ENCODE measurements at regions not wholly inside any gene's neighbourhood (a gene's known extent, or its start where the extent isn't known, plus 50 kb on each side); places are given as distances from the start of the nearest gene placed in this dataset.

DNA sequence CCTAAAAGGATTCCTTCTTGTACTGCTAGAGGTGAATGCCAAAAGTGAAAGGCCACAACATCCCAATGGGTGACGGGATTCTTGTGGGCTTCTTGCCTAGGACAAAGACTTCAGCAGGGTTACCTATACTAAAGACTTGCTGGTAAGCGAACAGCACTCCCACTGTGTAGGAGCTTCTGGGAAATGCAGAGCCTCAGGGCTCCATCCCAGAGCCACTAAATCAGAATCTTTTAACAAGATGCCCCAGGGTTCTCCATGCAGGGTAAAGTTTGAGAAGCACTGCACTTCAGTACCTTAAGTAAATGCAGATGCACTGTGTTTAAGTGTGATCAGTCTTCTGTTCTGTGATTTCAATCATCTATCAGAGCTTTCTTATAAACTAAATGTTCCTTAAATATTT is 266.9 kb upstream of the KLF14 start:
- no peak for DNase-seq

- no peak for DNase-seq
These were observed 268.6 kb upstream of the KLF14 start for GRCh38 chr7:131002600-131002999.

GRCh38 chr7:131003634-131004033 is 269.6 kb upstream of the KLF14 start:
- no peak for DNase-seq

- DNase-seq, result no peak
These were observed 270.4 kb upstream of the KLF14 start for GRCh38 chr7:131004371-131004770.

GRCh38 chr7:131007439-131008330 is 273.7 kb upstream of the KLF14 start:
- DNase-seq, result no peak

DNA sequence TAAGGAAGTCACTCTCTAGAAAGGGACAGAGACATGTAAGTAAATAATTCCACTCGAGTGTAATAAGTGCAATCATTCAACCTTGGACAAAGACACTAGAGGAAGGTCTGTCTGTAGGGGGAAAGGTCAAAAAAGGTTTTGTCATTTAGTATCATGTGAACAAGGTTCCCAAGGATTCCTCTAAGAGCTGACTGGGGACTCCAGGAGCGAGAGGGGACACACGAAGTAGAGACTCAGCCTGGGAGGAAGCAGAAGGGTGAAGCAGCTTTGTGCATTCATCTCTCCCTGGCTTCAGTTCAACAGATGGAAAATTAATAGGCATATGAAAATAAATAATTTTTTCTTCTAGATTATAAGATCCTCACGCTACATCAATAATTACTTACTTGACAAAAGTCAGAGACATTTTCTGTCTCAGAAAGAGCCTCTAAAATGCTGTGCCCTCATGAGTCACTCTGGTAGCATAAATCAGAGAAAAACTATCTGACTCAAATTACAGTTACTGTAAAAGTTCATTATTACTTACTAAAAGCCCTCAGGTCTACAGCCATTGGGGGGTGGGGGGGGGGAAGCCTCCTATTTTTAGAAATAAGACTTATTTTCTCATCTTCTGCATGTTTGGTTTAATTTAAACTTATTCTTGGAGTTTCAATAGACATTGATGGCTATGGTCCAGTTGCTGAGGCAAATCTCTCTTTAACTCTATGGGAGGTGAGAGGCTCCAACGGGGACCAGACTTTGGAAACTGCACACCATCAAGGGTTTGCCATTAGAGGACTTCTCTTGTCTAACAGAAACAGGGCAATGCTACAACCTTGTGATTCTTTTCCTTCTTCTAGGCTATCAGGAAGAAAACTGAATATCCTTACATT is 275.1 kb upstream of the KLF14 start:
- DNase-seq, result no peak

- DNase-seq, result no peak
These were observed 276.2 kb upstream of the KLF14 start for GRCh38 chr7:131010029-131010716.

DNA sequence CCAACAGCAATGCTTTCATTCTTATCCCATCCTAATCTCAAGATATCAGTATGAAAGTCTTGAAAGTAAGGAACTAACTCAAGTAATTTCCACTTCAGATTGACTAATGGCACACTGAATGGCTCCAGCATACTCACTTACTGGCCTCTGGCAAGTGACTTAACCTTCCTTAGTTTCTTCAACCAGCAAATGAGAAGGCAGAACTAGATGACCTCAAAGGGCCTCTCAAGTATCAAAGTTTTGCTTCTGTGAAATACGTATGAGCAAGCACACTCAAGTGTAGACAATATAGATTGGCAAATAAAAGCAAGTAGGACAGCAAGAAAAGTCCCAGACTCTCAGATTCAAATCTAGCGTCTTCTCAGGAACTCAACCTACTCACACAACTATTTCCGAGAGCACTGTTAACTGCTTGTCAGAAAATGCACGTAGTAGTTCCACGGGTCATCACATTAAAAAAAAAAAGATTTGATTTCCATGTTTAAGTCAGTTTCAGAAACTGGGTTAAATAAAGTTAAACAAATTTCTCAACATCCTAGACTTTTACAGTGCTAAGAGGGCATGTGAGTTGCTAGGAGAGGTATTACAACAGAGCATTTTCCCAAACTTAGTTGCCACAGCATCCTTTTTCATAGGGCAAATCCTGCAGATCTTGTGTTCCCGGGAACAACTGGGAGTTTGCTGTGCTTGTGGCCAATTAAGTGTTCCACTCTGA is 276.9 kb upstream of the KLF14 start:
- DNase-seq, result no peak

GRCh38 chr7:131011432-131011742 is 277.4 kb upstream of the KLF14 start:
- DNase-seq, result no peak

- no peak for DNase-seq
These were observed 278.0 kb upstream of the KLF14 start for GRCh38 chr7:131011976-131012375.

DNA sequence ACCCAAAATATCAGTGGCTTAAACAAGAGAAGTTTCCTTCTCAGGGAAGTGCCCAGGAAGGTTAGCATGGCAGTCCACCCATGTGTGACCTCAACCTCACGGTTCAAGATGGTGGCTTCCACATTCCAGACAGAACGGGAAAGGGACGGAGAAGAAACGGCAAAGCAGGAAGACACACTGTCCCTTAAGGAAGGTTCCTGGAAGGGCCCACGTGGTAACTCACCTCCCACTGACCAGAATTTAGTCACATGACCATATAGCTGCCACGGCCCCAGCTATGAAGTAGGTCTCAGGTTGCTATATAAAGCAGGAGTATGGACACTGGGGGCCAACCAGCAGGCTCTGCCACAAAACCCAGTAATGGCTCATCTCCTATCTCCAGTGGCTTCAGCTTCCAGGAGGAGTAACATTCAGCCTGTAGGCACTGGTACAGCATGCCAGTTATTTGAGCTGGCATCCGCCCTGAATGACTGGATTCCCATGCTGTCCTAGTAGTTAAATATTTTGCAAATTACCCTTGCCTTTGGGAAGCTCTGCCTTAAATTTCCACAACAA is 278.5 kb upstream of the KLF14 start:
- DNase-seq, result no peak

DNA sequence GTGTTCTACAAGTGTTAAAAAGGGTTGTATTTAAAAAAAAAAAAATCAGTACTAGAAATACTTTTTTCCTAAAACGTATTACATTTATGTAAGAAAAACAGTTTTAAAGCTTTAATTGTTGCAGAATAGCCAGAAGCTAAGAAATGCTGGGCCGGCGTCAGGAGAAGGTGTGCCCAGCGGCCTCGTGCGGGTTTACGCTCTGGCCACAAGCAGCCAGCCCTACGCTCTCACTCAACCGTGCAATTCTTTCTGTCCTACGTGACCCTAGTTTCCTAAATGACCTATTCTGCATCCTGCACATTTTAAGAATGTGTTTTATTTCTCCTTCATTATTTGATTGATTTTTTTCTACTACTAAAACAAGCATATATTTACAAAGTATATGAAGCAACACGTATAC is 279.7 kb upstream of the KLF14 start:
- DNase-seq, result no peak

DNA sequence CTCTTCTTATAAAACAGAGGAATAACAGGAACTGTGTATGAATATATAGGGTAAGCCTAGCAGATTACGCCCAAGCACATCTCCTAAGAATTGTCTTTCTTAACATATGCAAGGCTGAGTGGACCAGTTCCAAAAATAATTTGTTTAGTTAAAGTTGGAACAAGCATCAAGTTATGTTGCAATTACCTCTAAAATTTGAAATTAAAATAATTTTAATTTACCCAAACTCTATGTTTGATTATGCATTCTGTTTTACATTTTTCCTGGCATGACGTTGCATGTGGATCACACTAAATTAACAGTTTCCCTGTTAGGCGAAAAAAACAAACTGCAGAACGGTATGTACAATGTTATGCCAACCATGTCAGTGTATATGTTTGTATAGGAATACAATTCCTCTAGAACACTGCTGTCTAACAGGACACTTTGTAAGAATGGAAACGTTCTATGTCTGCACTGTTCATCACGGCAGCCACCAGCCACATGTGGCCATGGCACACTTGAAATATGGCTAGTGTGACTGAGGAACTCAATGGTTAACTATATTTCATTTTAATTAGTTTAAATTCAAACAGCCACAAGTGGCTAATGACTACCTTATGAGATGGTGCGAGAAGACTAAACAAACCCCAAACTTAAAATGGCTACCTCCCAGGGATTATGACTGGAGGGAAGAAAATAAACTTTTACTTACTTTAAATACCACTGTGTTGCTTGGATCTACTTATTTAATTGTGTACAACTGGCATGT is 281.1 kb upstream of the KLF14 start:
- no peak for DNase-seq

DNA sequence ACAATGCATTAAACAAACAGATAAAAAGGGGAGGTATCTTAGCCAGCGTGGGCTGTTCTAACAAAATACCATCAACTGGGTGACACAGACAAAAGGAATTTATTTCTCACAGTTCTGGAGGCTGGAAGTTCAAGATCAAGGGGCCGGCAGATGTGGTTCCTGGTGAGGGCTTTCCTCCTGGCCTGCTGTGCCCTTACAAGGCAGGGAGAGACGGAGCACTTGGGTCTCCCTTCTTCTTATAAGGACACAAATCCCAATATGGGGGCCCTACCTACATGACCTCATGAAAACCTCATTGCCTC is 281.6 kb upstream of the KLF14 start:
- no peak for DNase-seq

- no peak for DNase-seq
These were observed 282.2 kb upstream of the KLF14 start for GRCh38 chr7:131016230-131016629.

GRCh38 chr7:131019351-131019750 is 285.3 kb upstream of the KLF14 start:
- DNase-seq, result no peak

GRCh38 chr7:131020759-131021261 is 286.8 kb upstream of the KLF14 start:
- DNase-seq, result peak; percentile 56

DNA sequence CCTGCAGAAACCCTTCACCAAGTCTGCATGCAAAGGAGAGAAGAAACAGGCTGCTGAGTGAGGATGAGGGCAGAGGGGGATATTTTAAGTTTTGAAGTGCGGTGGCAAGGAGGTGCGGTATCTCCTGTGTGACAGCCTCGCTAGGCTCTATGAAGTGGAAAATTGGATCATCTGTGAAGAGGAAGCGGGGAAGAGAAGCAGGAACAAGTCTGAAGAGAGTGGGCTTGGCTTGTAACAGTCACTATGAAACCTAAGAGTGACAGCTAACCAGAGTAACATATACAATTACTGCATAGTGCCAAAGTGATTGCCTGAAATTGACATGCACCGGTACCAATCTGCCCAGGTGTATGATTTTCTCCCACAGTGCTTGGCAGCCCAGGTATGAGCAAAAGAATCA is 287.5 kb upstream of the KLF14 start:
- no peak for DNase-seq

GRCh38 chr7:131021902-131022301 is 287.9 kb upstream of the KLF14 start:
- no peak for DNase-seq

DNA sequence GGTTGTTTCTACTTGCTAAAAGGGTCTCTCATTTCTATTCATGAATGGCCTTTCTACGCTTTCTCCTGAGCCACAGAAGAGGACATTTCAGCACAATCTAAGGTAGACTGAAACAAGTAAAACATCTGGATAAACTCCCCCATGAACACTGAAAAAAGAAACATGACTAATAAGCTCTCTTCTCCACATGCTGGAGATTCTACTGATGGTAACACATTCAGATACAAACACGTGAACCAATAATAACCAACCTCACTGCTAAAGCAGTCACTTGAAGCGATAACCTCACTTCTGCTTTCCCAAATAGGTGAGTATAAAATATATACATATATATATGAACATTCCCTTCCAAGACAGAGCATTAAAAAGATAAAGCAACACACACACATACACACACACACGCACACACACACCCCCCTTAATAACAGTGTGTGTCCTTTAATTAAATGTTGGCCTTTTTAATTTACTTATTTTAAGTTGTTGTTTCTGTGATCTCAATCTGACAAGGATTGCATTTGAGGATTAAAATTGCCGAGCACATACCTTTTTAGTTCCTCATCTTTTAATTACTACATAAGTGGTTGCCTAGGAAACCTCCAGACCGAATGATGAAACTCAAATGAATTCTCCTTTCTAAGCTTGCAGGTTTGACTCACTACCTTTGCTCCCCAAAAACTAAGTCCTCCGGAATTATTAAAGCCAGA is 292.4 kb upstream of the KLF14 start:
- DNase-seq, result no peak

GRCh38 chr7:131027287-131027773 is 293.3 kb upstream of the KLF14 start:
- peak; percentile 62 for DNase-seq
